Stimulated activated CD8-positive, alpha-beta memory T cell treated with anti-CD3 and anti-CD28 coated beads, Interleukin-15, amount 100 ng/mL, for 24 hours (primary cell): ENCODE measurements at regions not wholly inside any gene's neighbourhood (a gene's known extent, or its start where the extent isn't known, plus 50 kb on each side); places are given as distances from the start of the nearest gene placed in this dataset.
"Not testable (repeated sequence)": the region's sequence is repeated elsewhere in the genome, so short reads cannot be mapped to it uniquely, and the experiment has no call there.

Experiments used
- DNase-seq: peaks from one replicate; pipeline ENCODE4 v3.0.0-alpha.2; 2020; ENCODE audit warnings: low read depth

GRCh38 chr5:155116456-155117251 is 103.1 kb downstream of the KIF4B start:
- DNase-seq = no peak

- no peak for DNase-seq
Observed at GRCh38 chr5:155125551-155126095, 112.1 kb downstream of the KIF4B start.

- DNase-seq = no peak
Observed at GRCh38 chr5:155126573-155126972, 113.0 kb downstream of the KIF4B start.

GRCh38 chr5:155127552-155127951 is 114.0 kb downstream of the KIF4B start:
- no peak for DNase-seq

DNA sequence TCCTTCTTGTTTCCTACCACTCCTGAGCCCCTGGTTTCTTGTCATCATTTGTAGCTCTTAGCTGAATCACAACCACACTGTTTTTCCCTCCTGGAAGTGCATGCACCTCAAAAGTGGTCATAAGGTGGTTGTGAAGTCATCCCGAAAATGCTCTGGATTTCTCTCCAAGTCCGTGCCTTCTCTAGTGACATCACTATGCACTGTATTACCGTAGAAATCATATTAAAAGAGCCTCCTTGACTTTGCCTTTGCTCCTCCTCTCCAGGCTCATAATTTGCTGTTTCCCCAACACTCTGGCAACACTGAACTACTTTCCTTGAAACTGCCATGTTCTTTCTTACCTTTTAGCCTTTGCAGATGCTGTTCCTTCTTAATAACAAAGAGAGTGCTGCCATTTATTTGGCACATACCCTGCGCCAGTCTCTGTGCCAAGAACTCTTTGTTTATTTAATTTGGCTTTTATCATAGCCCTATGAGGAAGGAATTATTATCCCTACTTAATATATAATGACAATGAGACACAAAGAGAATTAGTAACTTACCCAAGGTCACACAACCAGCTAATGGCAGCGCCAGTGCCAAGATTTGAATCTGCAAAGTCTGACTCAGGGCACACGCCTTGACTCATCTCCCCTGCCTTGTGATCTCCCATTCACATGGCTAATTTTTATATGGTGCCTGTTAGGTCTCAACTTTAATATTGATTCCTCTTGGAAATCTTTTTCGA is 115.4 kb downstream of the KIF4B start:
- no peak for DNase-seq

DNA sequence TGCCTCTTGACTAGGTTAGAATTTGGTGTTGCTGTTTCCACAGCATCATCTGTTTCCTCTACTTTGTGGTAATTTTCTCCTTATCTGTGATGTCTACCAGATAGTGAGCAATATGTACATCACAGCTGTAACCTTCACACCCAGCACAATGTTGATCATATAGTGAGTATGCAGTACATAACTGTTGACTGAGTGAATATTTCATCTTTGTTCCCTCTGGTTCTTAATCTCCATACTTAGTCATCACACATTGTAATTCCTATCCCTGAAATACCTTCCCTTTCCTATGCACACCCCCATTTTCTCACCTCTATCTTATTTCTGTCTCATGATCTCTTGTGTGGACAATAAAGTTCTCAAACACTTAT is 115.9 kb downstream of the KIF4B start:
- no peak for DNase-seq

GRCh38 chr5:155134130-155134529 is 120.6 kb downstream of the KIF4B start:
- DNase-seq = no peak

DNA sequence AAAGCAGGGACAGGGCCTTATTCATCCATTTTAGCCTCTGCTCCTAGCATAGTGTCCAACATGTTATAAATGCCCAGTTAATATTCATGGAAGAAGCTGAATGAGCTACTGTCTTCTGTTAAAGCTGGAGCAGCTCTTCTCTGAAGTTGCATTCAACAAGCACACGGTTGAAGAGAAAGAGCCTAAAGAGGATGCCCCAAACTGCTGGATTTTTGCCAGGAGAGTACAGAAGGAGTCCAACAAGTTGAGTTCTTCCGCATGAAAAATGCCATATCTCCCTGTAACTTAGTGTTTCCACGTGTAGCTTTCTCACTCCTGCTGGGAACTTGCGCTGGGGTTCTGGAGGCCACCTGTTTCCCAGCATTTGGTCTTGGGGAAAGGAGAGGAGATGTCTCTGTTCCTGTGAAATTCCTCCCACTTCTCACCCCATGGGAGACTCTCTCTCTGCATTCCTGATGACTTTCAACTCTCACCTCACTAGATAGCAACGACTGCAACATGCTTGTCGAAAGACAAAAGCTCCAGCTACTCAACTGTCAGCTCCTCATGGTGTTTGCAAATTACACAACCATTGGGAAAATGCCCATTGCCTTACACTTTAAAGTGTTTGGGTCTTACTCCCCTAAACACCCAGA is 122.8 kb downstream of the KIF4B start:
- no peak for DNase-seq

GRCh38 chr5:155137683-155138082 is 124.1 kb downstream of the KIF4B start:
- DNase-seq = no peak

DNA sequence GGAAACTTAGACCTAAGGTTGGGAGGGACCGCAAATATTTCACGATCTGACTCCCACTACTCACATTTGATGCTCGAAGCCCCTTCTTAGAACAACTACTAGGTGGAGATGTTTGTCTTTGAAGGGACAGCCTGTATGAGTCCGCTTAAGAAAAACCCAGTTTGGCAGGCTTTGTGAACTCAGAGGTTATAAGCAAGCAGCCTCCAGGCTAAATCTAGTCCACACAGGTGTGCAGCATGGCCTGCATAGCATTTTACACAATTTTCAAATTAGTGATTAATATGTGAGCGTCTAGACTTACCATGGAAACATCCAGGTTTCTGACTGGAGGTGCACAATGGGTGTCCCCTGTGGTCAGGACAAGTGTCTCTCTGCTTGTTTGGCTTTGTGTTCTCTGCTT is 127.1 kb downstream of the KIF4B start:
- DNase-seq = no peak

DNA sequence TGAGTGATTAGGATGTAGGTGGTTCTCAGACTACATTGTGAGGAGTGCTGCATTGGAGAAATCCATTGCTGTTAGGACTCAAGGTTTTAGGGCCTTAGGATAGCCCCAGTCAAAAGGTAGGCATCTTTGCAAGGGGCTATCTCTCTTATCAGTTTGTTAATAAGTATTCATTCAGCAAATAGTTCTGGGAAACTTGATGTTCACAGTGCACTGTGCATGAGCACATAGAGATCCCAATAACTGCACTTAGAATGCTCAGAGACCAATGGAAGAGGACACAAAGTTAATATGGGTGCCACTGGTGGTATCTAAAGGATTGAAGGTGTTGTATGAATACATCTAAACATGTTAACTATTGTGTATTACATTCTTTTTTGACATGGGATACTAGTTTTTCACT is 131.4 kb downstream of the KIF4B start:
- DNase-seq = no peak

DNA sequence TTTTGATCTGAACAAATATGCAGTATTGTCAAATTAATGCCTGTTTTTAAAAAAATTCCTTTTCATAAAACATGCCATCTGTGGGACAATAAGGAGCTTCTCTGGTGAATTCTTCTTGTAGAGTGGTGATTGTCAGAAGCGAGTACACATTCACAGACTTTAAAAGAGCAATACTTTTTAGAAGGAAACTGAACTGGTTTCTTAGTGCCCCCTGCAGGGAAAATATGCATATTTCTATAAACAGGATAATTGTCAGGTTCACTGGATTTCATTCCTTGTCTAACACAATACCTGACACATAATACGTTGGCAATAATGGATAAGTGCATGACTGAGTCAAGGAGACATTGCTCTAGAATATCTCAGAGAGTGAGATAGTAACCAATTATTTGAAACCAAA is 133.7 kb downstream of the KIF4B start:
- DNase-seq = no peak

GRCh38 chr5:155148694-155149093 is 135.1 kb downstream of the KIF4B start:
- DNase-seq = no peak

DNA sequence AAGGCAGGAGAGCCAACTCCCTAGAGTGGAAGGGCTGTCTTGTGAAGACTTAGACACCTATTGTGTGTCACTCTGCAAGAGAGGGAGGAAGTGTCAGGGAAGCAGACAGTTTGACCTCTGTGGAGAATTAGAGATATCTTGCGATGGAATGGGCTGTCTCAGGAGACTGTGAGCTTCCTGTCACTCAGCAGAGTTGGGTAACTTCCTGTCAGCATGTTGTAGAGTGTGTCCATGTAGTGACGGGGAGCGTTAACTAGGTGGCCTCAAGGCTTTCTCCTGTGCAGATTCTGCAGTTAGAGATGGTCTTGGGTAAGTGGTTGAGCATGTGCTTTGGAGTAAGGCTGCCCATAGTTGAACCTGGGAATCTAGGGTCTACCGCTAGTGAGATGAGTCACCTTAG is 136.5 kb downstream of the KIF4B start:
- no peak for DNase-seq

- DNase-seq = no peak
Observed at GRCh38 chr5:155154973-155155372, 141.4 kb downstream of the KIF4B start.

DNA sequence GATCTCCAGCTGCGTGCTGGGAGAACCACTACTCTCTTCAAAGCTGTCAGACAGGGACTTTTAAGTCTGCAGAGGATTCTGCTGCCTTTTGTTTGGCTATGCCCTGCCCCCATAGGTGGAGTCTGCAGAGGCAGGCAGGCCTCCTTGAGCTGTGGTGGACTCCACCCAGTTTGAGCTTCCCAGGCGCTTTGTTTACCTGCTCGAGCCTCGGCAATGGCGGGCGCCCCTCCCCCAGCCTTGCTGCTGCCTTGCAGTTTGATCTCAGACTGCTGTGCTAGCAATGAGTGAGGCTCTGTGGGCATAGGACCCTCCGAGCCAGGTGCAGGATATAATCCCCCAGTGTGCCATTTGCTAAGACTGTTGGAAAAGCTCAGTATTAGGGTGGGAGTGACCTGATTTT is 149.5 kb downstream of the KIF4B start:
- DNase-seq = not testable (repeated sequence)

DNA sequence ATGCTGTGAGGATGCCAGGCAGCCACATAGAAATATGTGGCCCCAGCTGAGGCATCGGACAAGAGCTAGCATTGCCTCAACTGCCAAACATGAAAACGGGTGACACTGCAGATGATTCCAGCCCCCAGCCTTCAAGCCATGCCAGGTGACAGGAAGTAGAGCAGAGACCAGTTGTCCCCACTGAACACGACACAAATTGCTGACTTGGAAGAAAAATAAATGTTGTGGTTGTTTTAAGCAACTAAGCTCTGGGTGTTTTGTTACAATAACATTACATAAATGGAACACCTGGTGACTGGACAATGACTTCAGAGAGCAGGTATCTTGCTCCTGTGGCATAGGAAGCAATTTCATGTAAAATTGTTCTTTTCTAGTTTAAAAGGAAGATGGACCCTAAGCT is 154.2 kb downstream of the KIF4B start:
- no peak for DNase-seq

DNA sequence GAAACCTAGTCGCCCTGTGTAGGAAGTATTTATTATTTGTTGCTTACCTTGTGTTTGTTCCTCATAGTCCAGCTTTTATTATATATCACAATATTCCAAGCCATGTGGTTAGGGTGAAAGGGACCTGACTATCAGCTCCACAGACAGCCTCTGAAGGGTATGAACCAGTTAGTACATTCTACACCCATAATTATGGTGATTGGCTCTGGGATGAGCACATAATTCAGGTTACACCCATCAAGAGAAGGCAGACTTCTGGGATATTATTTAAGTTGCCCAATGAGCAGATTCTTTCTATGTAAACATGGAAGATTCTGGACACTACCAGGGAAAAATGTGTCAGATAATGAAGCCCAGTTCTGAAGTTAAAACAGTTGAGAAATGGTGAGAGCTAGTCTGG is 168.0 kb downstream of the KIF4B start:
- no peak for DNase-seq

GRCh38 chr5:155189476-155189875 is 175.9 kb downstream of the KIF4B start:
- no peak for DNase-seq

GRCh38 chr5:155189981-155190380 is 176.4 kb downstream of the KIF4B start:
- DNase-seq = no peak

DNA sequence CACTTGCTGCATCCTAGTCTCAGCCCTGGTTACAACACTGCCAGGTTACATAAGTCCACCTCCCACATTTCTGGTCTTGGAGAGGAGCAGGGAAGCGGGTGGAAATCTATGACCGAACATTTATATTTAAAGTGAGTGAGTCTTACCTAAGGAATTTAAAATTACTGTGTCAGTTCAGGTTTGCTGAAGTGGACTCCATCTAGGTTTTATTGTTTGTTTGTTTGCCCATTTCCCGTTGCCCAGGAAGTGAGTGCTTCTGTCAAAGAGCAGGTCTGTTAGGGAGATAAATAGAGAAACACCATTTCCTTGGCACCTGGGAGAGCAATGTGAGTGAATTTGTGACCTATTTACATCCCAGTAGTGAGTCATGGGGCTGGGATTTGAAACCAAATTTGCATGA is 179.5 kb downstream of the KIF4B start:
- DNase-seq = no peak

DNA sequence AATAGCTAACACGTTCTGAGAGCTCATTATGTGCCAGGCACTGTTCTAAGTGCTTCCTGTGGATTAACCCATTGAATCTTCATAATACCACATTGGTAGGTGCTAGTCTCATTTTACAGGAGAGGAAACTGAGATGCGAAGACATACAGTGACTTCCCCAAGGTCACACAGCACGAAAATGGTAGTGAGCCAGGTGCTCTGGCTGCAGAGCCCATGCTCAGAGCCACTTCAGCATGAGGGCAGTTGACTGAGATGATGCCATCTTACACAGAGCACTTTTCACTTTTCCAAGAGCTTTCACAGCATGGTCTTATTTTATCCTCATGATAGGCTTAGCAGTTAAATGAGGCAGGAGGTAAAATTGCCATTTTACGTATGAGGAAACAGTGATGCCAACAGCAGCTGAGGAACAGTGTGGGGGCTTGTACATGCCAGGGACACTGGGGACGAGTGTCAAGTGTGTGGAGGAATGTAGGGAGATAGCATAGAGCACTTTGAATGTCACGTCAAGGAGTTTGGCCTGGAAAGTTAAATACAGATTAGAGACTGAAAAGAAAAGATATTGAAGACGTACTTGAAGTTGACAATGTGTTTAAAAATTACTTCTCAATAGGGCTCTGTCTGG is 180.0 kb downstream of the KIF4B start:
- no peak for DNase-seq

DNA sequence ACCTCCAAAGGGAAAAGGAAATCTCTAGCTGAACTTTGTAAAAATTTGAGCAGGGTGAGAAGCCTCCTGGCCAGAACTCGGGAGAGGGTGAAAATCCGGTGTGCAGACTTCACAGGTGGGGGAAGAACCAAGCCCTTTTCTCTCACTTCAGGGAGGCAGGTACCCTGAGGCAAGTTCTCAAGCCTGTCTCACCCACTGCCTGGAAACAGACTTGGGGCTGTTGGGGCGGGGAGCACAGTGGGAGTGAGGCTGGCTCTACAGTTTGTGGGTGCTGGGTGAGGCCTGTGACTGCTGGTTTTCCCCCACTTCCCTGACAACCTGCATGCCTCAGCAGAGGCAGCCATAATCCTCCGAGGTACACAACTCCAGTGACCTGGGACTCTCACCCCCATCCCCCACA is 187.1 kb downstream of the KIF4B start:
- DNase-seq = no peak
